ENCODE measurements at regions not wholly inside any gene's neighbourhood (a gene's known extent, or its start where the extent isn't known, plus 50 kb on each side); places are given as distances from the start of the nearest gene placed in this dataset.

DNA sequence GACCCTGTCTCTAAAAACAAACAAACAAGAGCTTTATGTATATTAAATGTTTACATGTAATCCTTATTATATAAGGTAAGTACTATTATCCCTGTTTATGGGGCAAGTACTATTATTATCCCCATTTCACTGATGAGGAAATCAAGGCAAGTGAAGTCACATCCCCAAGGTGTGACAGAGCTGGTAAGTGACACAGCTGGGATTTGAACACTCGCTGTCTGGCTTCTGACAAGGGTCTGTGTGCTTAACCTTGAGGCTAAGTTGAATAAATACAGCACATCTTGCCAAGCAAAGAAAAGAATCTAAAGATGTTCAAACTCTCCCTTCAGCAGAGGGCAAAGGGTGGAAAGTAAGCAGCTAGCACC, 167.9 kb upstream of the IRF2BP2 start:
- Mint-ChIP-seq H3K4me3 (ENCODE audit: unreplicated experiment) (no peak overlapping the region), H3K36me3 (ENCODE audit: insufficient read depth, unreplicated experiment) (no peaks in the 10 kb centered on the region), H3K9me3 (ENCODE audit: unreplicated experiment) (peaks cover 6% of the 10 kb centered on the region), H3K27ac (ENCODE audit: low read depth, unreplicated experiment) (no peak overlapping the region), H3K4me1 (ENCODE audit: insufficient read depth, unreplicated experiment) (peaks cover 7% of the 10 kb centered on the region), H3K27me3 (ENCODE audit: insufficient read depth, unreplicated experiment) (no peaks in the 10 kb centered on the region)
- CTCF ChIA-PET = no interaction called here
- no TSS peak for BruUV-seq (replicated peaks)
- TF ChIP-seq, protein P1, sequence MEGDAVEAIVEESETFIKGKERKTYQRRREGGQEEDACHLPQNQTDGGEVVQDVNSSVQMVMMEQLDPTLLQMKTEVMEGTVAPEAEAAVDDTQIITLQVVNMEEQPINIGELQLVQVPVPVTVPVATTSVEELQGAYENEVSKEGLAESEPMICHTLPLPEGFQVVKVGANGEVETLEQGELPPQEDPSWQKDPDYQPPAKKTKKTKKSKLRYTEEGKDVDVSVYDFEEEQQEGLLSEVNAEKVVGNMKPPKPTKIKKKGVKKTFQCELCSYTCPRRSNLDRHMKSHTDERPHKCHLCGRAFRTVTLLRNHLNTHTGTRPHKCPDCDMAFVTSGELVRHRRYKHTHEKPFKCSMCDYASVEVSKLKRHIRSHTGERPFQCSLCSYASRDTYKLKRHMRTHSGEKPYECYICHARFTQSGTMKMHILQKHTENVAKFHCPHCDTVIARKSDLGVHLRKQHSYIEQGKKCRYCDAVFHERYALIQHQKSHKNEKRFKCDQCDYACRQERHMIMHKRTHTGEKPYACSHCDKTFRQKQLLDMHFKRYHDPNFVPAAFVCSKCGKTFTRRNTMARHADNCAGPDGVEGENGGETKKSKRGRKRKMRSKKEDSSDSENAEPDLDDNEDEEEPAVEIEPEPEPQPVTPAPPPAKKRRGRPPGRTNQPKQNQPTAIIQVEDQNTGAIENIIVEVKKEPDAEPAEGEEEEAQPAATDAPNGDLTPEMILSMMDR (IDR thresholded peaks at IDR 0.05; ENCODE audit: unreplicated experiment) = no peak
- intact Hi-C loops (cut with micrococcal nuclease) = no loop called here
- no peak for DNase-seq (ENCODE audit: unreplicated experiment)
- POLR2A ChIA-PET = interaction anchor here (0.5 to 1.2 kb wide), 2 partner anchors 54 to 68 kb away, joined by 3 to 7 read pairs; no protein-coding TSS in a partner anchor

DNA sequence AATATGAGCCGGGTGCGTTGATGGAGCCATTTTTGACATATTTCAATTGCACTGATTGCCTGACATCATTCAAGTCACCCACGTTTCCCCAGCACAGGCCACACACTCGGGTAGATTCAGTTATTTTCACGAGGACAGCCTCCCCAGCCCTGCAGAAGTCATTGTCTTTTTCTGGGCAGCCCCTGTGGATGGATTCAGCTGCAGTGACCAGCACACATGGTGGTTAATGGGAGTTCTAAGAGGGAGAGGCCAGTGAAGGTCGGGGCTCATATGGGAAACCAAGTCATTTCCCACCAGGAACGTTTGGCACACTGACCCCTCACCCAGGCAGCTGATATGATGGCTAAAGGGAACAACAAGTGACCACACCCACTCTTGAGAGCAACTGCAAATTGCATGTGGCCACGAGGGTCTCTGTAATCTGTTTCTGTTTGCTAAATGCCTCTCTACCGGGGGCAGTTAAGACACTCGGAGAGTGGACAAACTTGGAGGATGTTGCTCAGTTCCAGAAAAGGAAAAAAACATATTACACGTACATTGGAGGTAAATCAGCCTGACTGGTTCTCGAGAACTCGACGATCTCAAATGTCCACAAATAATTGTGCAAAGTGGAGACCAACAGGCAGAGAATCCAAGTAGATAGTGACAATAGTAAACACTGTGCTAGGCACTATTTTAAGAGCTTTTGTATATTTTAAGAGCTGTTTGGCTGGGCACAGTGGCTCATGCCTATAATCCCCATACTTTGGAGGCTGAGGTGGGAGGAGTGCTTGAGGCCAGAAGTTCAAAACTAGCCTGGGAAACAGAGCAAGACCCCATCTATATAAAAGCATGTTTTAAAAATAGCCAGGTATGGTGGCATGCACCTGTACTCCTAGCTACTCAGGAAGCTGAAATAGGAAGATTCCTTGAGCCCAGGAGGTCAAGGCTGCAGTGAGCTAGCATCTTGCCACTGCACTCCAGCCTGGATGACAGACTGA, 167.2 kb upstream of the IRF2BP2 start:
- CTCF ChIA-PET = interaction anchor here (0.5 to 2.2 kb wide), 2 partner anchors 16 to 307 kb away, joined by 3 to 9 read pairs; no protein-coding TSS in a partner anchor
- peaks cover 6% of the 10 kb centered on the region for H3K9me3 Mint-ChIP-seq (ENCODE audit: unreplicated experiment)
- BruUV-seq (replicated peaks) = no TSS peak
- H3K27me3 Mint-ChIP-seq (ENCODE audit: insufficient read depth, unreplicated experiment) = no peaks in the 10 kb centered on the region
- H3K27ac Mint-ChIP-seq (ENCODE audit: low read depth, unreplicated experiment) = no peak overlapping the region
- no peak for DNase-seq (ENCODE audit: unreplicated experiment)
- no peaks in the 10 kb centered on the region for H3K36me3 Mint-ChIP-seq (ENCODE audit: insufficient read depth, unreplicated experiment)
- TF ChIP-seq, protein P1 (IDR thresholded peaks at IDR 0.05; ENCODE audit: unreplicated experiment) = no peak
- intact Hi-C loops (cut with micrococcal nuclease) = no loop called here
- no peak overlapping the region for H3K4me3 Mint-ChIP-seq (ENCODE audit: unreplicated experiment)
- POLR2A ChIA-PET = interaction anchor here (0.5 to 1.2 kb wide), 2 partner anchors 54 to 69 kb away, joined by 3 to 7 read pairs; no protein-coding TSS in a partner anchor
- H3K4me1 Mint-ChIP-seq (ENCODE audit: insufficient read depth, unreplicated experiment) = peaks cover 14% of the 10 kb centered on the region

DNA sequence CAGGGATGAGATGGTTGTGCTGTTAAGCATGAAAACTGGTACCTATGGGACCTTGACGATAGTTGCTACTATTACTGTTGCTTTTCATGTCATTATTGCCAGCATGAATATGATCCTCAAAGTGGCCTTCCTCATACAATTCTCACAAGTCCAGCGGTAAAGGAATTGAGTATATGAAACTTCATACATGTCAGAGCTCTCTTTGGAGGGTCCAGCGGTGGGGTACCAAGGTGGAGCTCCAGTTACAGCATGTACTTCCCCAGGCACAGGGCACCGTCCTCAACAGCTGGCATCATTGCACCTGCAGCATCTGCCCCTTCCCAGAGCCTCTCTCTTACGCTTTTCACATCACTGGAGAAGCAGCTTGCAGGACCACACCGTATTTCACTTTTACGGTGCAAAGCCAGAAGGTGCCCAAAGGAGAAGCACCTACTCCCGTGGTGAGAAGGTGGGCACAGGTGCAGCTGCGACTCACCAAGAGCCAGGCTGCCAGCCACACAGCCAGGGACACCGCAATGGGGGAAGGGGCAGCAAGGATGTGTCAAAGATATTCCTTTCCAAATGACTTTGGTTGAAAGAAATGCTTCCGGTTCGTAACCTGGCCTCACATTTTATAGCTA, 166.4 kb upstream of the IRF2BP2 start:
- intact Hi-C loops (cut with micrococcal nuclease) = no loop called here
- TF ChIP-seq, protein P1 (IDR thresholded peaks at IDR 0.05; ENCODE audit: unreplicated experiment) = no peak
- BruUV-seq (replicated peaks) = no TSS peak
- H3K27ac Mint-ChIP-seq (ENCODE audit: low read depth, unreplicated experiment) = no peak overlapping the region
- ChIA-PET CTCF (interaction anchor here (0.5 to 2.2 kb wide), 2 partner anchors 17 to 307 kb away, joined by 3 to 9 read pairs; no protein-coding TSS in a partner anchor), POLR2A (interaction anchor here (0.7 kb wide), 1 partner anchor 176 kb away, joined by 3 read pairs; no protein-coding TSS in a partner anchor)
- H3K36me3 Mint-ChIP-seq (ENCODE audit: insufficient read depth, unreplicated experiment) = no peaks in the 10 kb centered on the region
- no peak overlapping the region for H3K4me3 Mint-ChIP-seq (ENCODE audit: unreplicated experiment)
- no peaks in the 10 kb centered on the region for H3K27me3 Mint-ChIP-seq (ENCODE audit: insufficient read depth, unreplicated experiment)
- no peak for DNase-seq (ENCODE audit: unreplicated experiment)
- peaks cover 22% of the 10 kb centered on the region for H3K4me1 Mint-ChIP-seq (ENCODE audit: insufficient read depth, unreplicated experiment)
- H3K9me3 Mint-ChIP-seq (ENCODE audit: unreplicated experiment) = peaks cover 6% of the 10 kb centered on the region
